Lung (tissue), 11 donors: ENCODE measurements at regions not wholly inside any gene's neighbourhood (a gene's known extent, or its start where the extent isn't known, plus 50 kb on each side); places are given as distances from the start of the nearest gene placed in this dataset.

Source experiments
- ATAC-seq: fragments of 200-7000 bp; cut with Tn5 transposase; one replicate; pipeline ENCODE4 v1.9.1; 2020; ENCODE audit warnings: moderate number of reproducible peaks; ENCODE audit not compliant: insufficient read depth, low FRiP score
- DNase-seq, 3 donors: peaks; one replicate each; pipeline ENCODE4 v3.0.0-alpha.2; 2013 to 2017
- H3K27ac ChIP-seq, 2 donors: one replicate each; pipeline ENCODE4 v1.5.1; 2013; ENCODE audit warnings: mild to moderate bottlenecking in 2 of 2, moderate library complexity in 2 of 2, control low read depth in 1 of 2, inconsistent platforms in 1 of 2, low read depth in 1 of 2, low read length in 1 of 2
- H3K27me3 ChIP-seq, 3 donors: one replicate each; pipeline ENCODE4 v1.5.1; 2013; ENCODE audit warnings: low read length in 2 of 3; ENCODE audit not compliant: control insufficient read depth in 3 of 3, insufficient read depth in 3 of 3
- H3K36me3 ChIP-seq, 4 donors: one replicate each; pipeline ENCODE4 v1.5.1; 2013; ENCODE audit warnings: low read length in 4 of 4, mild to moderate bottlenecking in 1 of 4, moderate library complexity in 1 of 4; ENCODE audit not compliant: control insufficient read depth in 4 of 4, insufficient read depth in 4 of 4
- H3K4me1 ChIP-seq, 5 donors: one replicate each; pipeline ENCODE4 v1.5.1; 2013; ENCODE audit warnings: low read length in 5 of 5, mild to moderate bottlenecking in 2 of 5, moderate library complexity in 1 of 5; ENCODE audit not compliant: control insufficient read depth in 5 of 5, insufficient read depth in 5 of 5
- H3K4me3 ChIP-seq: one replicate; pipeline ENCODE4 v1.5.1; 2013; ENCODE audit warnings: mild to moderate bottlenecking, control low read depth, moderate library complexity
- H3K9ac ChIP-seq, 2 donors: one replicate each; pipeline ENCODE4 v1.5.1; 2013; ENCODE audit warnings: low read length in 2 of 2, control low read depth in 1 of 2; ENCODE audit not compliant: insufficient read depth in 1 of 2
- H3K9me3 ChIP-seq, 4 donors: one replicate each; pipeline ENCODE4 v1.5.1; 2013; ENCODE audit warnings: low read length in 3 of 4, mild to moderate bottlenecking in 1 of 4, moderate library complexity in 1 of 4; ENCODE audit not compliant: control insufficient read depth in 4 of 4, insufficient read depth in 3 of 4
- CTCF ChIP-seq: IDR thresholded peaks from 2 replicates; pipeline ENCODE4 v1.5.1; 2012; ENCODE audit warnings: mild to moderate bottlenecking; ENCODE audit errors: control extremely low read depth, extremely low read depth
- WGBS, 2 donors: extraction: QIAGEN DNeasy Blood & Tissue Kit; methylation state at CpG; one replicate each; pipeline ENCODE4 v1.1.7; 2013; 5-methylcytosine and 5-hydroxymethylcytosine counted together
- donor health status: control.
- donor health status: control.
- donor health status: Bipolar disorder and iron deficiency.
- donor health status: healthy.
- donor health status: DM: yes; HTN: yes; CAD: no.

GRCh38 chr1:2877391-2877790, 75.9 kb upstream of the TTC34 start:
- no peaks in the 10 kb centered on the region for H3K27me3 ChIP-seq
- TF ChIP-seq CTCF, result no peak
- H3K36me3 ChIP-seq, result no peaks in the 10 kb centered on the region
- H3K27ac ChIP-seq, result no peak overlapping the region
- H3K9me3 ChIP-seq, result peaks cover 0 to 2% (median 0%) of the 10 kb centered on the region in 4 donors
- ATAC-seq (no peak), DNase-seq (no peak)
- WGBS, 2 donors, result 93 to 95% methylated on average over 17 of the region's 17 CpGs
- H3K4me1 ChIP-seq, result peaks cover 0 to 38% (median 7%) of the 10 kb centered on the region in 5 donors
- H3K9ac ChIP-seq, result no peak overlapping the region
- H3K4me3 ChIP-seq, result no peak overlapping the region

GRCh38 chr1:2878591-2878990, 77.1 kb upstream of the TTC34 start:
- TF ChIP-seq CTCF, result no peak
- Histone ChIP-seq H3K4me1 (peaks cover 0 to 40% (median 7%) of the 10 kb centered on the region in 5 donors), H3K27ac (no peak overlapping the region), H3K36me3 (no peaks in the 10 kb centered on the region), H3K4me3 (no peak overlapping the region), H3K27me3 (no peaks in the 10 kb centered on the region), H3K9me3 (peaks cover 0 to 2% (median 0%) of the 10 kb centered on the region in 4 donors), H3K9ac (no peak overlapping the region)
- no peak for ATAC-seq
- WGBS, 2 donors, result 79 to 90% methylated on average over 11 to 14 of the region's 14 CpGs
- DNase-seq, result no peak

- H3K27me3 ChIP-seq, result no peaks in the 10 kb centered on the region
- H3K4me3 ChIP-seq, result no peak overlapping the region
- no peaks in the 10 kb centered on the region for H3K36me3 ChIP-seq
- WGBS, 2 donors, result 85 to 89% methylated on average over 14 of the region's 14 CpGs
- DNase-seq (no peak), ATAC-seq (no peak)
- H3K9ac ChIP-seq, result no peak overlapping the region
- no peak overlapping the region for H3K27ac ChIP-seq
- peaks cover 0 to 2% (median 0%) of the 10 kb centered on the region in 4 donors for H3K9me3 ChIP-seq
- TF ChIP-seq CTCF, result no peak
- peaks cover 0 to 38% (median 7%) of the 10 kb centered on the region in 5 donors for H3K4me1 ChIP-seq
Measured at GRCh38 chr1:2879026-2879425, 77.5 kb upstream of the TTC34 start.

- ATAC-seq (no peak), DNase-seq (no peak)
- no peaks in the 10 kb centered on the region for H3K36me3 ChIP-seq
- no peak for TF ChIP-seq CTCF
- no peak overlapping the region for H3K27ac ChIP-seq
- no peak overlapping the region for H3K9ac ChIP-seq
- WGBS, 2 donors, result 81 to 90% methylated on average over 18 of the region's 18 CpGs
- H3K4me3 ChIP-seq, result no peak overlapping the region
- peaks cover 0 to 33% (median 4%) of the 10 kb centered on the region in 5 donors for H3K4me1 ChIP-seq
- H3K27me3 ChIP-seq, result no peaks in the 10 kb centered on the region
- peaks cover 0 to 2% (median 0%) of the 10 kb centered on the region in 4 donors for H3K9me3 ChIP-seq
Measured at GRCh38 chr1:2879591-2879990, 78.1 kb upstream of the TTC34 start.
